GM23338 (cell line): ENCODE measurements at regions not wholly inside any gene's neighbourhood (a gene's known extent, or its start where the extent isn't known, plus 50 kb on each side); places are given as distances from the start of the nearest gene placed in this dataset.

ENCODE experiments used
- EZH2phosphoT487 ChIP-seq: fragments of 200-600 bp; sonication (generic); IDR thresholded peaks from one replicate; pipeline ENCODE4 v1.8.1; 2018; ENCODE audit warnings: antibody characterized with exemption; ENCODE audit not compliant: unreplicated experiment
- JUNB ChIP-seq: IDR thresholded peaks from one replicate; pipeline ENCODE4 v1.6.1; 2016; ENCODE audit warnings: antibody characterized with exemption; ENCODE audit not compliant: unreplicated experiment
- ZNF114 ChIP-seq: fragments of 250-450 bp; sonication (Bioruptor Pico); IDR thresholded peaks from 2 replicates; pipeline ENCODE4 v1.5.0; 2020; ENCODE audit warnings: mild to moderate bottlenecking, moderate library complexity
- TF ChIP-seq, protein P1 (sequence below), 2 experiments: fragments of 200-600 bp in 1 of 2; sonication (generic) in 1 of 2; conservative IDR thresholded peaks; 2 replicates each; pipeline versions ENCODE4 v1.5.1 to v1.6.1; 2016 to 2017; ENCODE audit warnings: antibody characterized with exemption in 2 of 2, low read depth in 2 of 2, mild to moderate bottlenecking in 2 of 2, moderate library complexity in 1 of 2

DNA sequence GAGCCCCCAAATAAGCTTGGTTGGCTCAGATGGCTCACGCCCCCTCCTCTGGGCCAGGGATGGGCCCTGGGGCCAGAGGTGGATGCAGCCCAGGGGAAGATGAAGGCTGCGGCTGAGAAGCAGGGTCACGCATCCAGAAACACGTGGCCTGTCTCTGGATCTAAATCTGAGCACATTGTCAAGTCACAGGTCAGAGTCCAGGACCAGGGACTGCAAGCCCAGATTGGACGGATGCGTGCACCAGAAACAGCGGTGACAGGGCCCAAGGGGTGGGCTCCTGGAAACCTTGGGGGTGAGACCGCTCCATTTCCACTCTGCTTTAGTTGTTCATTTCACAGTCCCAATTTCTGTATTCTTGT, 226.2 kb downstream of the ACKR3 start:
- TF ChIP-seq, protein P1, sequence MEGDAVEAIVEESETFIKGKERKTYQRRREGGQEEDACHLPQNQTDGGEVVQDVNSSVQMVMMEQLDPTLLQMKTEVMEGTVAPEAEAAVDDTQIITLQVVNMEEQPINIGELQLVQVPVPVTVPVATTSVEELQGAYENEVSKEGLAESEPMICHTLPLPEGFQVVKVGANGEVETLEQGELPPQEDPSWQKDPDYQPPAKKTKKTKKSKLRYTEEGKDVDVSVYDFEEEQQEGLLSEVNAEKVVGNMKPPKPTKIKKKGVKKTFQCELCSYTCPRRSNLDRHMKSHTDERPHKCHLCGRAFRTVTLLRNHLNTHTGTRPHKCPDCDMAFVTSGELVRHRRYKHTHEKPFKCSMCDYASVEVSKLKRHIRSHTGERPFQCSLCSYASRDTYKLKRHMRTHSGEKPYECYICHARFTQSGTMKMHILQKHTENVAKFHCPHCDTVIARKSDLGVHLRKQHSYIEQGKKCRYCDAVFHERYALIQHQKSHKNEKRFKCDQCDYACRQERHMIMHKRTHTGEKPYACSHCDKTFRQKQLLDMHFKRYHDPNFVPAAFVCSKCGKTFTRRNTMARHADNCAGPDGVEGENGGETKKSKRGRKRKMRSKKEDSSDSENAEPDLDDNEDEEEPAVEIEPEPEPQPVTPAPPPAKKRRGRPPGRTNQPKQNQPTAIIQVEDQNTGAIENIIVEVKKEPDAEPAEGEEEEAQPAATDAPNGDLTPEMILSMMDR (conservative IDR thresholded peaks at IDR 0.05; ENCODE audit: low read depth in 2 of 2), result no peak
- no peak for TF ChIP-seq ZNF114 (CRISPR knock-in tag)
- no peak for TF ChIP-seq JUNB
- no peak for TF ChIP-seq EZH2phosphoT487
